Upper lobe of left lung (tissue), 4 donors: ENCODE measurements at regions not wholly inside any gene's neighbourhood (a gene's known extent, or its start where the extent isn't known, plus 50 kb on each side); places are given as distances from the start of the nearest gene placed in this dataset.
"Not testable (repeated sequence)": the region's sequence is repeated elsewhere in the genome, so short reads cannot be mapped to it uniquely, and the experiment has no call there.

Experiments used
- CTCF ChIP-seq, 6 experiments: fragments of 450-650 bp in 4 of 6; fragments of 200-600 bp in 2 of 6; sonication (generic) in 2 of 6; IDR thresholded peaks; one replicate each; pipeline ENCODE4 v1.5.1; 2016 to 2019; ENCODE audit warnings: antibody characterized with exemption in 6 of 6
- POLR2AphosphoS5 ChIP-seq, 2 donors: sonication (generic); formaldehyde crosslinking; IDR thresholded peaks; one replicate each; pipeline ENCODE4 v1.5.1; 2017; ENCODE audit warnings: antibody characterized with exemption in 2 of 2

DNA sequence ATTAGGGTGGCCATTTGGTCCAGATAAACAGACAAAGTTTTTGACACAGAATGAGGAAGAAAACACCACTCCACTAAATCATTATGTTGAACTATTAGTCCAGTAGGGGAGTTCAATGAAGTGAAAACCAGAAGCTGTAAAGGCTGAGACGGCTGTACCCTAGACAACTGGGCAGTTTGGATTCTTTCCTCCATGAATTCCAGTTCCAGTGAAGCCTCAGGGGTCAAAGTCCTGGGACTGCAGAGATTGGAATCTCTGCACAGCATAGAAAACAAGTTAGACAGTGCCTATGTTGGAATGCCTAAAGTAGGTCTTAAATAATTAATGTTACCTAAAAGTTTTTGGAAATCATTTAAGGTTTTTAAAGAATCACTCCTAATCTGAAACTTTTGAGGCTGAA, 86.5 kb upstream of the PGR start:
- not testable (repeated sequence) for TF ChIP-seq POLR2AphosphoS5, CTCF (IDR thresholded peaks at IDR 0.05)
